Liver (tissue), 8 donors: ENCODE measurements at regions not wholly inside any gene's neighbourhood (a gene's known extent, or its start where the extent isn't known, plus 50 kb on each side); places are given as distances from the start of the nearest gene placed in this dataset.

Experiments
- DNase-seq: peaks from one replicate; pipeline ENCODE4 v3.0.0-alpha.2; 2017; ENCODE audit warnings: low spot score
- H3K27ac ChIP-seq, 2 donors: one replicate each; pipeline ENCODE4 v1.7.0; 2013; ENCODE audit warnings: inconsistent platforms in 2 of 2, low read length in 2 of 2, control low read depth in 1 of 2, low read depth in 1 of 2, mild to moderate bottlenecking in 1 of 2
- H3K27me3 ChIP-seq, 4 donors: one replicate each; pipeline versions ENCODE4 v1.6.1 to v1.7.0; 2013; ENCODE audit warnings: low read length in 3 of 4, inconsistent platforms in 1 of 4, mild to moderate bottlenecking in 1 of 4, moderate library complexity in 1 of 4; ENCODE audit not compliant: control insufficient read depth in 4 of 4, insufficient read depth in 4 of 4
- H3K36me3 ChIP-seq, 4 donors: one replicate each; pipeline versions ENCODE4 v1.6.1 to v1.7.0; 2013; ENCODE audit warnings: low read length in 3 of 4, mild to moderate bottlenecking in 3 of 4, low read depth in 1 of 4, moderate library complexity in 1 of 4; ENCODE audit not compliant: control insufficient read depth in 4 of 4, insufficient read depth in 3 of 4
- H3K4me1 ChIP-seq, 4 donors: one replicate each; pipeline versions ENCODE4 v1.6.1 to v1.7.0; 2013; ENCODE audit warnings: low read length in 3 of 4, mild to moderate bottlenecking in 3 of 4, moderate library complexity in 1 of 4; ENCODE audit not compliant: control insufficient read depth in 4 of 4, insufficient read depth in 4 of 4
- H3K4me3 ChIP-seq, 3 donors: one replicate each; pipeline versions ENCODE4 v1.6.1 to v1.7.0; 2013; ENCODE audit warnings: low read length in 3 of 3, control low read depth in 1 of 3, low read depth in 1 of 3, mild to moderate bottlenecking in 1 of 3
- H3K9ac ChIP-seq, 2 donors: one replicate each; pipeline ENCODE4 v1.7.0; 2013; ENCODE audit warnings: low read length in 2 of 2, mild to moderate bottlenecking in 2 of 2, moderate library complexity in 2 of 2, control low read depth in 1 of 2, low read depth in 1 of 2
- H3K9me3 ChIP-seq, 4 donors: one replicate each; pipeline versions ENCODE4 v1.6.1 to v1.7.0; 2013; ENCODE audit warnings: low read length in 3 of 4; ENCODE audit not compliant: control insufficient read depth in 4 of 4
- EGR1 ChIP-seq, 2 donors: IDR thresholded peaks; 2 replicates each; pipeline ENCODE4 v1.6.1; 2016 to 2018; ENCODE audit warnings: antibody characterized with exemption in 2 of 2, low read depth in 2 of 2
- FOXA1 ChIP-seq: IDR thresholded peaks from 2 replicates; pipeline ENCODE4 v1.6.1; 2016; ENCODE audit warnings: antibody characterized with exemption
- FOXA2 ChIP-seq: IDR thresholded peaks from 2 replicates; pipeline ENCODE4 v1.6.1; 2016; ENCODE audit warnings: antibody characterized with exemption
- GABPA ChIP-seq, 2 donors: IDR thresholded peaks in 1 of 2; conservative IDR thresholded peaks in 1 of 2; 2 replicates each; pipeline ENCODE4 v1.6.1; 2016; ENCODE audit warnings: antibody characterized with exemption in 2 of 2, mild to moderate bottlenecking in 1 of 2, moderate library complexity in 1 of 2
- HNF4A ChIP-seq, 2 donors: conservative IDR thresholded peaks; 2 replicates each; pipeline ENCODE4 v1.6.1; 2016; ENCODE audit warnings: antibody characterized with exemption in 2 of 2, mild to moderate bottlenecking in 2 of 2
- HNF4G ChIP-seq: IDR thresholded peaks from 2 replicates; pipeline ENCODE4 v1.6.1; 2016; ENCODE audit warnings: antibody characterized with exemption
- JUND ChIP-seq, 2 donors: IDR thresholded peaks; 2 replicates each; pipeline ENCODE4 v1.6.1; 2016; ENCODE audit warnings: antibody characterized with exemption in 2 of 2
- MAX ChIP-seq: IDR thresholded peaks from 2 replicates; pipeline ENCODE4 v1.6.1; 2016; ENCODE audit warnings: antibody characterized with exemption
- NR2F2 ChIP-seq: IDR thresholded peaks from 2 replicates; pipeline ENCODE4 v1.6.1; 2016; ENCODE audit warnings: antibody characterized with exemption
- RAD21 ChIP-seq, 2 donors: IDR thresholded peaks; 2 replicates each; pipeline ENCODE4 v1.6.1; 2016; ENCODE audit warnings: antibody characterized with exemption in 2 of 2, mild to moderate bottlenecking in 2 of 2
- RXRA ChIP-seq, 2 donors: IDR thresholded peaks; 2 replicates each; pipeline ENCODE4 v1.6.1; 2017 to 2018; ENCODE audit warnings: antibody characterized with exemption in 2 of 2, mild to moderate bottlenecking in 1 of 2
- SP1 ChIP-seq: IDR thresholded peaks from 2 replicates; pipeline ENCODE4 v1.6.1; 2018; ENCODE audit warnings: antibody characterized with exemption, mild to moderate bottlenecking
- TAF1 ChIP-seq: conservative IDR thresholded peaks from 2 replicates; pipeline ENCODE4 v1.6.1; 2016; ENCODE audit warnings: antibody characterized with exemption, mild to moderate bottlenecking
- YY1 ChIP-seq: IDR thresholded peaks from 2 replicates; pipeline ENCODE4 v1.6.1; 2016; ENCODE audit warnings: antibody characterized with exemption, mild to moderate bottlenecking
- WGBS: extraction: QIAGEN DNeasy Blood & Tissue Kit; methylation state at CpG from one replicate; pipeline ENCODE4 v1.1.7; 2013; 5-methylcytosine and 5-hydroxymethylcytosine counted together
- TF ChIP-seq, protein P1 (sequence below): fragments of 150-350 bp; IDR thresholded peaks from 2 replicates; pipeline ENCODE4 v1.5.1; 2017; ENCODE audit warnings: improper control_type of control experiment, low read depth, low read length; ENCODE audit not compliant: missing input control
- TF ChIP-seq, protein P2 (sequence below): IDR thresholded peaks from 2 replicates; pipeline ENCODE4 v1.6.1; 2016; ENCODE audit warnings: antibody characterized with exemption
- TF ChIP-seq, protein P3 (sequence below): IDR thresholded peaks from 2 replicates; pipeline ENCODE4 v1.6.1; 2016; ENCODE audit warnings: antibody characterized with exemption
- TF ChIP-seq, protein P4 (sequence below): IDR thresholded peaks from 2 replicates; pipeline ENCODE4 v1.6.1; 2016; ENCODE audit warnings: antibody characterized with exemption, mild to moderate bottlenecking
- donor health status: healthy.
- donor health status: healthy.
- donor health status: healthy.
- donor health status: healthy.
- donor health status: healthy.

GRCh38 chr4:17064959-17065358 lies 166.5 kb upstream of the LDB2 start:
- no peaks in the 10 kb centered on the region for H3K4me1 ChIP-seq
- no peak overlapping the region for H3K27ac ChIP-seq
- DNase-seq = no peak
- H3K27me3 ChIP-seq = no peaks in the 10 kb centered on the region
- H3K9ac ChIP-seq = no peak overlapping the region
- no peaks in the 10 kb centered on the region for H3K9me3 ChIP-seq
- H3K4me3 ChIP-seq = no peak overlapping the region
- H3K36me3 ChIP-seq = no peaks in the 10 kb centered on the region
- WGBS = 76% methylated on average over 4 of the region's 4 CpGs
- TF ChIP-seq HNF4A (conservative IDR thresholded peaks at IDR 0.05) (no peak), RXRA (IDR thresholded peaks at IDR 0.05) (no peak), EGR1 (IDR thresholded peaks at IDR 0.05; ENCODE audit: low read depth in 2 of 2) (no peak), RAD21 (IDR thresholded peaks at IDR 0.05) (no peak), MAX (no peak), JUND (IDR thresholded peaks at IDR 0.05) (no peak), GABPA (IDR thresholded peaks at IDR 0.05 in 1 of 2, conservative IDR thresholded peaks at IDR 0.05 in 1 of 2) (no peak), TAF1 (no peak), HNF4G (no peak), FOXA2 (no peak), NR2F2 (no peak)
- TF ChIP-seq, protein P1, sequence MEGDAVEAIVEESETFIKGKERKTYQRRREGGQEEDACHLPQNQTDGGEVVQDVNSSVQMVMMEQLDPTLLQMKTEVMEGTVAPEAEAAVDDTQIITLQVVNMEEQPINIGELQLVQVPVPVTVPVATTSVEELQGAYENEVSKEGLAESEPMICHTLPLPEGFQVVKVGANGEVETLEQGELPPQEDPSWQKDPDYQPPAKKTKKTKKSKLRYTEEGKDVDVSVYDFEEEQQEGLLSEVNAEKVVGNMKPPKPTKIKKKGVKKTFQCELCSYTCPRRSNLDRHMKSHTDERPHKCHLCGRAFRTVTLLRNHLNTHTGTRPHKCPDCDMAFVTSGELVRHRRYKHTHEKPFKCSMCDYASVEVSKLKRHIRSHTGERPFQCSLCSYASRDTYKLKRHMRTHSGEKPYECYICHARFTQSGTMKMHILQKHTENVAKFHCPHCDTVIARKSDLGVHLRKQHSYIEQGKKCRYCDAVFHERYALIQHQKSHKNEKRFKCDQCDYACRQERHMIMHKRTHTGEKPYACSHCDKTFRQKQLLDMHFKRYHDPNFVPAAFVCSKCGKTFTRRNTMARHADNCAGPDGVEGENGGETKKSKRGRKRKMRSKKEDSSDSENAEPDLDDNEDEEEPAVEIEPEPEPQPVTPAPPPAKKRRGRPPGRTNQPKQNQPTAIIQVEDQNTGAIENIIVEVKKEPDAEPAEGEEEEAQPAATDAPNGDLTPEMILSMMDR = no peak
- TF ChIP-seq, protein P2, sequence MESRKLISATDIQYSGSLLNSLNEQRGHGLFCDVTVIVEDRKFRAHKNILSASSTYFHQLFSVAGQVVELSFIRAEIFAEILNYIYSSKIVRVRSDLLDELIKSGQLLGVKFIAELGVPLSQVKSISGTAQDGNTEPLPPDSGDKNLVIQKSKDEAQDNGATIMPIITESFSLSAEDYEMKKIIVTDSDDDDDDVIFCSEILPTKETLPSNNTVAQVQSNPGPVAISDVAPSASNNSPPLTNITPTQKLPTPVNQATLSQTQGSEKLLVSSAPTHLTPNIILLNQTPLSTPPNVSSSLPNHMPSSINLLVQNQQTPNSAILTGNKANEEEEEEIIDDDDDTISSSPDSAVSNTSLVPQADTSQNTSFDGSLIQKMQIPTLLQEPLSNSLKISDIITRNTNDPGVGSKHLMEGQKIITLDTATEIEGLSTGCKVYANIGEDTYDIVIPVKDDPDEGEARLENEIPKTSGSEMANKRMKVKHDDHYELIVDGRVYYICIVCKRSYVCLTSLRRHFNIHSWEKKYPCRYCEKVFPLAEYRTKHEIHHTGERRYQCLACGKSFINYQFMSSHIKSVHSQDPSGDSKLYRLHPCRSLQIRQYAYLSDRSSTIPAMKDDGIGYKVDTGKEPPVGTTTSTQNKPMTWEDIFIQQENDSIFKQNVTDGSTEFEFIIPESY = no peak
- TF ChIP-seq, protein P3, sequence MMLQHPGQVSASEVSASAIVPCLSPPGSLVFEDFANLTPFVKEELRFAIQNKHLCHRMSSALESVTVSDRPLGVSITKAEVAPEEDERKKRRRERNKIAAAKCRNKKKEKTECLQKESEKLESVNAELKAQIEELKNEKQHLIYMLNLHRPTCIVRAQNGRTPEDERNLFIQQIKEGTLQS = no peak

DNA sequence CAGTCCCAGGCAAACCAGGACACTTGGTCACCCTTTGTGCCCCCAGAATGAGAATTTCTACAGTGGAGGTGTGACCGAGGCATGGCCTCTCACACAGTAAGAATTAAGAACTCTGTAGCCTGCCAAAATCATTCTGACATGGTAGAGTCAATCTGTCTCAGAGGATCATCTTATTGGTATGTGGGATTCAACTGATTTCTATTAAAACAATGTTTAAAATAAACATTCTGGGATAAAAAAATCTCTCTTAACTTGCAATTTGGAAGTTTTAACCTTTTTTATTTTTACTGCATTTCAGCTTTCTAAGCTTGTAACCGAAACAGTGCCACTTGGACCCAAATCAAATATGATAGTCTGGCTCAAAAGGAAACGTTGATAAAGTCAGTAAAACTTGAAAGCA lies 165.4 kb upstream of the LDB2 start:
- no peak overlapping the region for H3K4me3 ChIP-seq
- H3K9me3 ChIP-seq = no peaks in the 10 kb centered on the region

More for the DNA sequence above, 165.4 kb upstream of the LDB2 start:
- no peaks in the 10 kb centered on the region for H3K27me3 ChIP-seq
- WGBS = 73% methylated on average over 3 of the region's 3 CpGs
- no peak overlapping the region for H3K27ac ChIP-seq
- no peaks in the 10 kb centered on the region for H3K4me1 ChIP-seq
- no peak overlapping the region for H3K9ac ChIP-seq
- TF ChIP-seq, protein P2 = no peak
- TF ChIP-seq RXRA (IDR thresholded peaks at IDR 0.05) (no peak), FOXA1 (no peak), MAX (no peak), NR2F2 (no peak), RAD21 (IDR thresholded peaks at IDR 0.05) (no peak), JUND (IDR thresholded peaks at IDR 0.05) (no peak), GABPA (IDR thresholded peaks at IDR 0.05 in 1 of 2, conservative IDR thresholded peaks at IDR 0.05 in 1 of 2) (no peak), YY1 (no peak), HNF4A (conservative IDR thresholded peaks at IDR 0.05) (no peak), FOXA2 (no peak), EGR1 (IDR thresholded peaks at IDR 0.05; ENCODE audit: low read depth in 2 of 2) (no peak), SP1 (no peak)
- TF ChIP-seq, protein P4, sequence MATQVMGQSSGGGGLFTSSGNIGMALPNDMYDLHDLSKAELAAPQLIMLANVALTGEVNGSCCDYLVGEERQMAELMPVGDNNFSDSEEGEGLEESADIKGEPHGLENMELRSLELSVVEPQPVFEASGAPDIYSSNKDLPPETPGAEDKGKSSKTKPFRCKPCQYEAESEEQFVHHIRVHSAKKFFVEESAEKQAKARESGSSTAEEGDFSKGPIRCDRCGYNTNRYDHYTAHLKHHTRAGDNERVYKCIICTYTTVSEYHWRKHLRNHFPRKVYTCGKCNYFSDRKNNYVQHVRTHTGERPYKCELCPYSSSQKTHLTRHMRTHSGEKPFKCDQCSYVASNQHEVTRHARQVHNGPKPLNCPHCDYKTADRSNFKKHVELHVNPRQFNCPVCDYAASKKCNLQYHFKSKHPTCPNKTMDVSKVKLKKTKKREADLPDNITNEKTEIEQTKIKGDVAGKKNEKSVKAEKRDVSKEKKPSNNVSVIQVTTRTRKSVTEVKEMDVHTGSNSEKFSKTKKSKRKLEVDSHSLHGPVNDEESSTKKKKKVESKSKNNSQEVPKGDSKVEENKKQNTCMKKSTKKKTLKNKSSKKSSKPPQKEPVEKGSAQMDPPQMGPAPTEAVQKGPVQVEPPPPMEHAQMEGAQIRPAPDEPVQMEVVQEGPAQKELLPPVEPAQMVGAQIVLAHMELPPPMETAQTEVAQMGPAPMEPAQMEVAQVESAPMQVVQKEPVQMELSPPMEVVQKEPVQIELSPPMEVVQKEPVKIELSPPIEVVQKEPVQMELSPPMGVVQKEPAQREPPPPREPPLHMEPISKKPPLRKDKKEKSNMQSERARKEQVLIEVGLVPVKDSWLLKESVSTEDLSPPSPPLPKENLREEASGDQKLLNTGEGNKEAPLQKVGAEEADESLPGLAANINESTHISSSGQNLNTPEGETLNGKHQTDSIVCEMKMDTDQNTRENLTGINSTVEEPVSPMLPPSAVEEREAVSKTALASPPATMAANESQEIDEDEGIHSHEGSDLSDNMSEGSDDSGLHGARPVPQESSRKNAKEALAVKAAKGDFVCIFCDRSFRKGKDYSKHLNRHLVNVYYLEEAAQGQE = no peak
- TF ChIP-seq, protein P1 = no peak
- TF ChIP-seq, protein P3 = no peak
- H3K36me3 ChIP-seq = no peaks in the 10 kb centered on the region
- no peak for DNase-seq
